Activated B cell treated with CpG ODN at 0.5 μM for 24 hours (primary cell): ENCODE measurements at regions not wholly inside any gene's neighbourhood (a gene's known extent, or its start where the extent isn't known, plus 50 kb on each side); places are given as distances from the start of the nearest gene placed in this dataset.
A peak's percentile ranks its signal among the peaks of the same experiment; 100 is the strongest.

Experiments used
- ATAC-seq: fragments of 200-7000 bp; cut with Tn5 transposase; one replicate; pipeline ENCODE4 v1.10.0; 2021; ENCODE audit warnings: low read depth, mild to moderate bottlenecking, moderate library complexity
- CTCF ChIA-PET: fragments of 350-600 bp; sonication (Branson Sonifier 250); formaldehyde crosslinking; loops from one replicate; lab custom pipeline; 2021; ENCODE audit warnings: antibody characterized with exemption; lab: Charles Lee
- POLR2A ChIA-PET: fragments of 350-600 bp; sonication (Branson Sonifier 250); formaldehyde crosslinking; loops from one replicate; lab custom pipeline; 2021; ENCODE audit warnings: antibody characterized with exemption; lab: Charles Lee
- DNase-seq: peaks from one replicate; pipeline ENCODE4 v3.0.0; 2022
- H3K27ac Mint-ChIP-seq: one replicate; pipeline ENCODE4 v1.8.0; 2020; ENCODE audit warnings: mixed read lengths
- H3K27me3 Mint-ChIP-seq: one replicate; pipeline ENCODE4 v1.8.0; 2021; ENCODE audit warnings: mixed read lengths
- H3K36me3 Mint-ChIP-seq: one replicate; pipeline ENCODE4 v1.8.0; 2021; ENCODE audit warnings: low read depth, mixed read lengths
- H3K4me1 Mint-ChIP-seq: one replicate; pipeline ENCODE4 v1.8.0; 2021; ENCODE audit warnings: mixed read lengths
- H3K4me3 Mint-ChIP-seq: one replicate; pipeline ENCODE4 v1.8.0; 2020; ENCODE audit warnings: mild to moderate bottlenecking, mixed read lengths
- H3K9me3 Mint-ChIP-seq: one replicate; pipeline ENCODE4 v1.8.0; 2020; ENCODE audit warnings: mixed read lengths
- intact Hi-C: fragments of 100-400 bp; cut with micrococcal nuclease; formaldehyde crosslinking; loops from one replicate; pipeline ENCODE4 v1.15.1; 2024
- TF ChIP-seq, protein P1 (sequence below): fragments of 200-600 bp; IDR thresholded peaks from one replicate; pipeline ENCODE4 v1.8.0; 2022; ENCODE audit warnings: antibody characterized with exemption, mild to moderate bottlenecking

DNA sequence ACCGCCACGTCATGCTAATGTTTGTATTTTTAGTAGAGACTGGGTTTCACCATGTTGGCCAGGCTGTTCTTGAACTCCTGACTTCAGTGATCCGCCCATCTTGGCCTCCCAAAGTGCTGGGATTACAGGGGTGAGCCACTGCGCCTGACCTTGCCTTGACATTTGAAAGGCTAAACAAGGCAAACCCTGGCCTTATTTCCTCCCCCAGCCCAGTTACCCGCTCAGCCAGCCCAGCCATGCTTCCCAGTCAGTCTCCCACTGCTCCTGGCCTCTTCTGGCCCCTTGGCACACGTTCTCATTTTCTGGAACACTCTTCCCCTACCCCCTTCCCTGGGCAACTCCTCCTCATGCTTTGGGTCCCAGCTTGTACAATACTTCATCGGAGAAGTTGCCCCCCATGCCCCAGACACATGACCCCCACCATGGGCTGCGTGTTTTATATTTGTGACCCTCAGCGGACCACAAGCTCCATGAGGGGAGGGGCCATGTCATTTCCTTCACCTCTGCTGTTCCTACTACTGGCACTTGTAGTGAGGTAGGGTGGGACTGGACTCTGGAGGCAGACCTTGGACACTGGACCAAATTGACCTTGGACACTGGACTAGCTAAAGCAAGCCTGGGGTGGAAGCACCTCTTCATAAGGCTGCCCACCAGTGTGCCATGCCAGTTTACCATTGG, 94.4 kb upstream of the IER5L start:
- ChIA-PET CTCF (no interaction called here), POLR2A (interaction anchor here (0.6 kb wide), 1 partner anchor 1493 kb away, joined by 3 read pairs; no protein-coding TSS in a partner anchor)
- DNase-seq (no peak), ATAC-seq (no peak)
- Mint-ChIP-seq H3K9me3 (no peaks in the 10 kb centered on the region), H3K36me3 (no peaks in the 10 kb centered on the region), H3K4me3 (no peak overlapping the region), H3K4me1 (peaks cover 22% of the 10 kb centered on the region), H3K27ac (no peak overlapping the region), H3K27me3 (peaks cover 46% of the 10 kb centered on the region)
- TF ChIP-seq, protein P1, sequence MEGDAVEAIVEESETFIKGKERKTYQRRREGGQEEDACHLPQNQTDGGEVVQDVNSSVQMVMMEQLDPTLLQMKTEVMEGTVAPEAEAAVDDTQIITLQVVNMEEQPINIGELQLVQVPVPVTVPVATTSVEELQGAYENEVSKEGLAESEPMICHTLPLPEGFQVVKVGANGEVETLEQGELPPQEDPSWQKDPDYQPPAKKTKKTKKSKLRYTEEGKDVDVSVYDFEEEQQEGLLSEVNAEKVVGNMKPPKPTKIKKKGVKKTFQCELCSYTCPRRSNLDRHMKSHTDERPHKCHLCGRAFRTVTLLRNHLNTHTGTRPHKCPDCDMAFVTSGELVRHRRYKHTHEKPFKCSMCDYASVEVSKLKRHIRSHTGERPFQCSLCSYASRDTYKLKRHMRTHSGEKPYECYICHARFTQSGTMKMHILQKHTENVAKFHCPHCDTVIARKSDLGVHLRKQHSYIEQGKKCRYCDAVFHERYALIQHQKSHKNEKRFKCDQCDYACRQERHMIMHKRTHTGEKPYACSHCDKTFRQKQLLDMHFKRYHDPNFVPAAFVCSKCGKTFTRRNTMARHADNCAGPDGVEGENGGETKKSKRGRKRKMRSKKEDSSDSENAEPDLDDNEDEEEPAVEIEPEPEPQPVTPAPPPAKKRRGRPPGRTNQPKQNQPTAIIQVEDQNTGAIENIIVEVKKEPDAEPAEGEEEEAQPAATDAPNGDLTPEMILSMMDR, result no peak
- intact Hi-C loops, result no loop called here

DNA sequence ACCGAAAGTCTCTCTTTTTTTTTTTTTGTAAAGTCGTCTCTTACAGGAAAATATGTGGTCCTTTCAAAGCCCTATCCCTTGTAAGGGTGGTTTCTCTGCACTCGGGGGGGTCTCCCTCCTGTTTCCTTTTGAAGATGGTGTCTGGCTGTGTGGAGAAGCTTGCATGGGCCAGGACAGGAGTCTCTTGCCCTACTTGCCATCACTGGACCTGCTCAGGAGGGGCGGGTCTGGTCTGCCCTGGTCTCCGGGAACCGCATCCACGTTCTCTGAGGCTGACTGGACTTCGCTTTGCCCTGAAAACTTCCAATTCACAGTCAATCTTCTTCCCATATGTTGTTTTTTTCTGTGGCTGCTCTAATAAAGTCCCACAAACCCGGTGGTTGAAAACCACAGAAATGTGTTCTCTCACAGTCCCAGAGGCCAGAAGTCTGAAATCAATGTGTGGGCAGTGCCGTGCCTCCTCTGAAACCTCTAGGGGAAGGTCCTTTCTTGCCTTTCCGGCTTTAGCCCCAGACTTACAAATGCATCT, 92.9 kb upstream of the IER5L start:
- no peak for DNase-seq
- ChIA-PET CTCF (no interaction called here), POLR2A (no interaction called here)
- Mint-ChIP-seq H3K4me3 (peak overlapping the region; percentile 46), H3K9me3 (no peaks in the 10 kb centered on the region), H3K4me1 (peaks cover 22% of the 10 kb centered on the region), H3K27me3 (peaks cover 47% of the 10 kb centered on the region), H3K27ac (no peak overlapping the region), H3K36me3 (no peaks in the 10 kb centered on the region)
- TF ChIP-seq, protein P1, result no peak
- ATAC-seq, result no peak
- intact Hi-C loops, result loop anchor here (1.0 kb wide), 1 partner anchor 95 kb away; no protein-coding TSS in a partner anchor

DNA sequence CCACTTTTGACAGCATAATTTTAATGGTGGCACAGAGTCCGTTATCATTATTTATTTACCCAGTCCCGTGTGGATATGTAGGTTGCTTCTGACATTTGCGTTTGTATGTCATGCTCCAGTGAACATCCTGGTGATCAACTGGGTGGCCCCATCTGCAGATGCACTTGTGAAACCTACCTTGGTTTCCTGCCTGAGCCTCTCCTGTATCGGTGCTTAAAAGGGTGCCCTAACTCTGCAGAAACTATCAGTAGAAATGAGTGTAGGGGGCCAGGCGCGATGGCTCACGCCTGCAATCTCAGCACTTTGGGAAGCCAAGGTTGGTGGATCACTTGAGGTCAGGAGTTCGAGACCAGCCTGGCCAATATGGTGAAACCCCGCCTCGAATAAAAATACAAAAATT, 92.1 kb upstream of the IER5L start:
- POLR2A ChIA-PET, result no interaction called here
- DNase-seq, result no peak

DNA sequence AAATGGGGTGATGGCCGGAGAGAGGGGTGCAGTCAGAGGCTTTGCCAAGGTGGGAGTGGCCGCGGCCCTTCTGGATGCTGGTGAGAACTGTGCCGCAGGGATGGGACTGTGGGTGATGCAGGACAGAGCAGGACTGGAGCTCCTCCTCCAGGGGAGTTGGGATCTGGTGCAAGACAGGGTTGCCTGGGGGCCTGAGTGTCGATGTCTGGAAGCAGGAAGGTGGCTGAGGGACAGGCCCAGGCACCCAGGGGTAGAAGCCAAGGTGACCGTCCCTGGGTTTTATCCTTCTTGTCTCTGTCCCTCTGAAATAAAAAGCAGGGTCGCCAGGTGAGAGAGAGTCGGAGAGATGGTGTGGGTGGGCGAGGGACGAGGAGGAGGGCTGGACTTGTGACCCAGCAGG, 89.1 kb upstream of the IER5L start:
- CTCF ChIA-PET, result no interaction called here
- H3K9me3 Mint-ChIP-seq, result no peaks in the 10 kb centered on the region
- ATAC-seq, result no peak

More for the DNA sequence above, 92.1 kb upstream of the IER5L start:
- Mint-ChIP-seq H3K27ac (no peak overlapping the region), H3K27me3 (peaks cover 41% of the 10 kb centered on the region), H3K36me3 (no peaks in the 10 kb centered on the region), H3K4me3 (peak overlapping the region; percentile 46), H3K4me1 (peaks cover 22% of the 10 kb centered on the region), H3K9me3 (no peaks in the 10 kb centered on the region)
- CTCF ChIA-PET, result no interaction called here
- intact Hi-C loops, result loop anchor here (1.0 kb wide), 1 partner anchor 94 kb away; no protein-coding TSS in a partner anchor
- TF ChIP-seq, protein P1, result no peak
- peak; percentile 93 for ATAC-seq

DNA sequence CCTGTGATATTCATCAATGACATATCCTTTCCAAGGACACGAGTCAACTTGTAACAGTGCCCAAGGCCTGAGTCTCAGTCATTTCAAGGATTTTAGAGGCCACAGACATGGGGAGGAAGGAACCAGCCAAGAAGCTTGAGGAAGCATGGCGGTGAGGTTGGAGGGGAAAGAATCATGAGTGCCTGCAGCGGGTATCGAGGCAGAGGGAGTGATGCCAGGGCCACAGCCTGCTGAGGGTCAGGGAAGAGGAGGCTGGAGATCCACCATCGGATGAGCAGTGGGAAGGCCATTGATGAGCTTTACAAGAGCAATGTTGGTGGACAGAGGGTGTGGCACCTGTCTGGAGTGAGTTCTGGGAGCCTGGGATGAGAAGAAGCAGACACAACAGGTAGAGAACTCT, 88.5 kb upstream of the IER5L start:
- Mint-ChIP-seq H3K36me3 (no peaks in the 10 kb centered on the region), H3K9me3 (no peaks in the 10 kb centered on the region), H3K27me3 (peaks cover 34% of the 10 kb centered on the region), H3K4me1 (peaks cover 20% of the 10 kb centered on the region), H3K27ac (no peak overlapping the region), H3K4me3 (no peak overlapping the region)
- intact Hi-C loops, result no loop called here
- POLR2A ChIA-PET, result no interaction called here
- no peak for ATAC-seq
- no peak for DNase-seq
- CTCF ChIA-PET, result no interaction called here
- TF ChIP-seq, protein P1, result no peak

More for the DNA sequence above, 89.1 kb upstream of the IER5L start:
- POLR2A ChIA-PET, result no interaction called here
- Mint-ChIP-seq H3K27ac (no peak overlapping the region), H3K4me1 (peaks cover 20% of the 10 kb centered on the region), H3K4me3 (no peak overlapping the region), H3K27me3 (peaks cover 27% of the 10 kb centered on the region), H3K36me3 (no peaks in the 10 kb centered on the region)
- intact Hi-C loops, result no loop called here
- TF ChIP-seq, protein P1, result no peak
- no peak for DNase-seq
